M059J (cell line): ENCODE measurements at regions not wholly inside any gene's neighbourhood (a gene's known extent, or its start where the extent isn't known, plus 50 kb on each side); places are given as distances from the start of the nearest gene placed in this dataset.

Source experiments
- DNase-seq: peaks from one replicate; pipeline ENCODE4 v3.0.0-alpha.2; 2012; ENCODE audit warnings: low read depth

DNA sequence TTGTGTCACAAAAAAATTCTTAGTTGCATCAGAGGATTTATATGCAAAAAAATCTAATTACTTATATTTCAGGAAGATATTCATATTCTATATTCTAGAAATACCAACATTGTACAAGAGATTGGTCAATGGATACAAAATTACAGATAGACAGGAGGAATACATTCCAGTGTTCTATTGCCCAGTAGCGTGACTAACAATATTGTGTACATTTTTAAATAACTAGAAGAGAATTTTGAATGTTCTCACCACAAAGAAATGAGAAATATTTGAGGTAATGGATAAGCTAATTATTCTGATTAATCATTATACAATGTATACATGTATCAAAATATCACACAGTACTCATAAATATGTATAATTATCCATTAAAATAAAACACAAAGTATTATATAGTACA is 253.3 kb downstream of the IPMK start:
- DNase-seq, result no peak

DNA sequence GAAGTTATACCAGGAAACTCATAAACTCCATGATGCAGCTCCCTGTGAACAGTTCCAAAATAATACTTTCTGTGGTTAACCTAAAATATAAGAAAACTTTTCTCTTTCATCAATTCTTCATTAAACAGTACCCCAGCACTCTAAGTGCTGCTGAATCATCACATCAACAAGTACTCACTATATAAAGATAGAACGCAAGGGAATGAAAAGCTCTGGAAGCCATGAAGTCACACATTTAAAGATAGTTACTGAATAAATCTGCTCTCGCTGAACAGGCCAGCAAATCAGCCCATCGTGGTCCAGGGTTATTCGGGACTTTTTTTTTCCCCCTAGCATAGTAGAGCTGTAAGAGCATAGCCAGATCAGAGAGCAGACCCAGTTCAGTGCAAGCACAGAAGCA is 254.3 kb downstream of the IPMK start:
- no peak for DNase-seq

DNA sequence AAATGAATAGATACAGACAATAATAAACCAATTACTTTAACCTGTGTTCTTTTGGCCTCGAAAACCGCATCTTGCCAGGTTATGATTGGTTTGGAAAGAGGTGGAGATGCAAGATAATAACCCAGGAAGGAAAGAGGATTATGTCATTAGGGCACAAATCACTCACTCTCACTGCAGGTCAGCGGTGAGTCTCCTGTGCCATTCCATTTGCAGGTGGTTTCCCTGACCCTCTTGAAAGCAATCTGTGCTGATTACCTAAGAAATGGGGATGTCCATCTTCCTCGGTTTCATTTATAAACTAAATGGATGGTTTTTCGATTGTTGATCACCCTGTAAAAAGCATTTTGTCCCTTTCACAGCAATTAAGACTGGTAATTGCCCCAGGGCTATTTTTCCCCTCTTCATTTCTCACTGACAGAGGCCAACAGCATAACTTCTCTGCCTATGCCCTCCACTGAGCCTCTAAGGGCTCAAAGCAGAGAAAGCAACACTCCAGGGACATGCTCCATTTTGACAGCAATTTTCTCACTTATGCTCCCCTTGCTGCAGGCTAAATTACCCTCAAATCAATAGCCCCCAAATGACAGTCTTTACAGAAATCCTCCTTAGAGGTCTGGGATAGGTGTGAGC is 257.5 kb downstream of the IPMK start:
- DNase-seq, result no peak

DNA sequence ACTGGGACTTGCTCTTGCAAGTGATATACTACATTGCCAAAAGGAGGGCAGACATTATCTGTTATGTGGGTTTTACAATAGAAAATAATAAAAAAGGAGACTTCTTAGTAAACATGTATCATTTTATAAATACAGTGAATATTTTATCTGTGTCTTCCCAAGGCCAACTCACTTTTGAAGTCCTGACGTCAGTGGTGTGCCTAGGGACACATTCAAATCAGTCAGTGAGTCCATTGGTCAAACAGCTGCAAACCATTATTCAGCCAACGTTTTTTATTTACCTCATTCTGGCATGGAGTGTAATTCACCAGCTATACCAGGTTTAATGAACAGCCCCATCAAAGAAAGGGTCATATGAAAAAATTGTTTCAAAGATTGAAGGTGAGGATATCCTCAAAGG is 263.7 kb downstream of the IPMK start:
- no peak for DNase-seq

DNA sequence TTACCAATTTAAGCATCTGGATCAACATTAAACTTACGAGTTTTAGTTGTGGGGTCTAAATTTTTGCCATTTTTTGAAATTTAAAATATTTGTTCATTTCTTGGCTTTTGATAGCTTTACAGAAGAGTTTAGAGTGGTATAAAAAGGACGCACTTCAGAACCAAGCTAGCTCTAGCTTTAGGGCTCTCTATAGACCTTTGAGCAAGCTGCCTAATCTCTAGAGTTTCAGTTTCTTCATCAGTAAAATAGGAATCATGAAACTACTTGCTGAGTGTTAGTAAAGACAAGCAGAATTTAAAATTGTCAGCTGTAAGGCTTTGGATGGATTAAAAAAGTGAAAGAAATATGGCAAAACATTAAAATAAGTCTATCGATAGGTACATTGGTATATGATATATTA is 266.5 kb downstream of the IPMK start:
- no peak for DNase-seq

DNA sequence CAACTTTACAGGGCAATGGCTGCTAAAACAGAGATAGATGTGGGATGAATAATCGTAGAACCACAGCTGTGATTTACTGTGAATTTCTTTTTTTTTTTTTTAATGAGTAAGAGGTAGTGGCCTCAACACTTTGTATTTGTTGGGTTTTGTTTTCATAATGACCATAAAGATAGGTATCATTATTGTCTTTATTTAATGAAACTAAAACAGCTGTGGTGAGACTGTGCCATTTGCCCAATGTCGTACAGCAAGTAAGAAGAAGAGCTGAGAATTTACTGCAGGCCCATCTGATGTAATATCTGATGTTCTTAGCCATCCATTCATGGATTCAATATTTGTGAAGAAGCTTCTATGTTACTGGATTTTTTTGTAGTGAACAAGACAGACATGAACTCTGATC is 271.2 kb downstream of the IPMK start:
- no peak for DNase-seq

DNA sequence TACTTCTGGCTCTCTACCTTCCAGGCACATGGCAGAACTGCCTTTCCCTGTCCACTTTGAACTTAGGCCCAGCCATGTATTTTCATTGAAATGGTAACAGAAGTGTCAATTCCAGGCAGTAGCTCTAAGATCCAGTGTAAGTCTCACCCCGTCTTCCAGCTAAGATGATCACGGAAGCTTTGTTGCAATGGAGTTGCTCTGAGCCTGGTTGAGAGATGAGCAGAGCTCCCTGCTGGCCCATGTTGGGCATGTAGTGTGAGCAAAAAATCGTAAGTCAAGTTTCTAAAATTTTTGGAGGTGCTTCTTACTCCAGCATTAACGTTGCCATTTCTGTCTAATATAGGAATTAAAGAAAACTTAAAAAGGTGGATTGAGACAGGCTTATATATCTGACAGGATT is 274.4 kb downstream of the IPMK start:
- no peak for DNase-seq

DNA sequence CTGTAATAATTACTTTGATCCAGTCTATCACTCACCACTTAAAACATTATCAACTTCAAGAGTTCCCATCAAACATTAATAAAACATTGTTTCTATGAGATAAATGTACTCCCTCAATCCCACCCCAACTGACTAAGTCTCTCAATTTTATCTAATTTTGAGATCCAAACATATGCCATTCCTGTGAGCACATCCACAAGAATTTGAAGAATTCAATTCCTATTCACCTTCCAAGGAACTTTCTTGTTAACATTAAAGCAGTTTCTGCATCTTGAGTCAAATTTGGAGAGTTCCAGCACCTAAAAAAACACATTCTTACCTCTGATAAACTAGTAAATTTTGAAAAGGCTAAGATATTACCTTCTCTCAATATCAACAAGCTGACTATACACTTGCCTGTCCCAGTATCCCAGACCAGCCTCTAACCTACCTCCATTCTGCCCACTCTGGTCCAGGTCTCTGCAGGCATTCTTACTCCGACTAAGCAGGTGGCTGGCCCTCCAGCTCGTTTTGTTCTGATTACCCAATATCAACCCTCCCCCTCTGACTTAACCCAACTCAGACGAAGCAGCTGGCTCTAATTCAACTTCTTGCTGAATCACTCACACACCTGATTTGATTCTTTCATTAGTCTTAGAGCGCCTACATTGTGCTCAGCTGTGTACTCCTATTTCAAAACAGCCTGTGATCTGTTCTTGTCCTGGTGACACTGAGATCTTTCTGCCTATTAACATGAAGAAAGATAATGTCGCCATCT is 275.2 kb downstream of the IPMK start:
- DNase-seq, result peak; percentile 51

DNA sequence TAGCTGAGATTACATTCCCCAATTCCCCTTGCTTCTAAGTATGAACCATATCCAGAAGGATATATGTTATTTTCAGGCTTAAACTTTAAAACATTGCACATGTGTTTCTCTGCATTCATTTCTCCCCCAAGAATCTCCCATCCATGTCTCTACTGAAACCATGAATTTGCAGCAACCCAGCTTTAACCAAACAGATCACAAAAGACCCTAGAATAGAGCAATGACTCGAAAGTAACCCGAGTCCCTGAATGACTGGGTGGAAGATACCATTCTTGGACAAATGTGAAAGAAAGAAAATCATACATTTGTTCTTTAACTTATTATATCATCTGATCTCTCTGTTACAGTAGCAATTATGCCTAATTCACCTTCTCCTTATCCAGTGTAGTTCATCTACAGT is 278.7 kb downstream of the IPMK start:
- no peak for DNase-seq

DNA sequence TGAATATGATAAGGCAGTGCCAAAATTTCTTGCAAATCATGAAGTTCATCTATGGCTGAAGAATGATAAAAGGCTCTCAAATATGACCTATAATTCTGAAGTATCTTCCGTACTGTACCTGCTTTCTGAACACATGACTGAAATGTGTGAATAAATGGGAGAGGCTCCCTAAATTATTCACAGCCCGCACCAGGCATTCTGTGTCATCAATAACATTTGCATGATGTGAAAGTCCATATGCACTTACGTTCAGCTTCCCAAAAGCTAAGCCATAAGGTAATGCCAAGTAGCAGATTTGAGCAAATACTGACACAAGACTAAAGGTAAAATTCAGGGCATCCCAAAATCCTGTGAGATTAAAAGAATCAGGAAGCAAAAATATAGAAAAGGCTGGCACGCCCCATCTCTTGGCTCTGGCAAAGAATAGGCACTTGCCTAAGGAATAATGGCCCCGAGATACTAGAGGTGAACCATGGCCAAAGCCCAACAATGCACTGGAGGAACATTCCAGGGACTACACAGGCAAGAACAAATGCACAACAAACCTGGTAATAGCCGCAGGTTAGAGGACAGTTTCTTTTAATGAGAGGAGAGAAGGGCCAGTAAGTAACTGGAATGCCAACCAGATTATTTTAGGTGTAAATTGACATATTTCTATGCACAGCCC is 280.5 kb downstream of the IPMK start:
- DNase-seq, result no peak

DNA sequence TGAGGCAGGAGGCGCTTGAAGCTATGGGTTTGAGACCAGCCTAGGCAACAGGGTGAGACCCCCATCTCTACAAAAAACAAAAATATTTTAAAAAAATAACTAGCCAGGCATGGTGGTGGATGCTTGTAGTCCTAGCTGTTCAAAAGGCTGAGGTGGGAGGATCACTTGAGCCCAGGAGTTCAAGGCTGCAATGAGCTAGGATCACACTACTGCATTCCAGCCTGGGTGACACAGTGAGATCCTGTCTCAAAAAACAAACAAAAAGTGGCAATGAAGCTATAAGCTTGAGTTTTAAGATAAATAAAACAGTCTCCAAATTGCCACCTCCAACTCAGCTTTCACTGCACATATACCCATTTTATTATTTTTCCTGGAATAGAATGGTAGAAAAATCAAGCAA is 281.3 kb downstream of the IPMK start:
- DNase-seq, result no peak

DNA sequence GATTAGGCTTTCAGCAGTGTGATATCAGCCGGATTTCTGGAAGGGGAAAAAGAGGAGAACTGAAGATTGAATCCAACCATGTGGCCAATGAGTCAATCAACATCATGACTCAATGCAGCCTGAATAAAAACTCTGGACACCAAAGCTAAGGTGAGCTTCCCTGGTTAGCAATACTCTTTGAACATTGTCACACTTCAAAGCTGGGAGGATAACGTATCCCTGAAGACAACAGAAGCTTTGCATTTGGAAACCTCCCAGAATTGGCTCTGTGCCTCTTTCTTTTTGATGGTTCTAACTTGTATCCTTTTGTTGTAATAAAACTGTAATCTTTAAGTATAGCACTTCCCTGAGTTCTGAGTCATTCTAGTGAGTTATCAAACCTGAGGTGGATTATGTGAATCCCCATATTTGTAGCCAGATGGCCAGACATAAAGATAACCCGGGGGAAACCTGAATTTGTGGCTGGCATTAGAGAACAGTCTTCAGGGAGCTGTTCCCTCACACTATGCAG is 284.4 kb downstream of the IPMK start:
- peak; percentile 36 for DNase-seq

DNA sequence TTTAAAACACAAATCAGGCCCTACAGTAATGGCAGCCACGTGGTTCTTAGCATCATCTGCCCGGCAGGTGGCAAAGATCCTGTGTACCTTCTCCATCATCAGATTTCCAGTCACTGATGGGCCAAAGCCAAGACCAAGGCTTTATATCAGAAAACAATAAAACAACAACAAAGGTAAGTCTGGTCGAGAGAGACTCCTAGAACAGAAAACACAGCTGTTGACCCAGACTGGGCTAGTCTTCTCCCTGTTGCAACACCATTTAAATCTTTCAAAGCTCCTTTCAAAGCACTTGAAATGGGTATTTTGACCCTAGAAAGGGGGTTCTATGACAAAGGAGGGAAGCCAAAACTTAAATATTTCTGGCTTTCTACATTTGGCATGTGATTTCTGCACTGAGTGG is 285.6 kb downstream of the IPMK start:
- DNase-seq, result no peak

DNA sequence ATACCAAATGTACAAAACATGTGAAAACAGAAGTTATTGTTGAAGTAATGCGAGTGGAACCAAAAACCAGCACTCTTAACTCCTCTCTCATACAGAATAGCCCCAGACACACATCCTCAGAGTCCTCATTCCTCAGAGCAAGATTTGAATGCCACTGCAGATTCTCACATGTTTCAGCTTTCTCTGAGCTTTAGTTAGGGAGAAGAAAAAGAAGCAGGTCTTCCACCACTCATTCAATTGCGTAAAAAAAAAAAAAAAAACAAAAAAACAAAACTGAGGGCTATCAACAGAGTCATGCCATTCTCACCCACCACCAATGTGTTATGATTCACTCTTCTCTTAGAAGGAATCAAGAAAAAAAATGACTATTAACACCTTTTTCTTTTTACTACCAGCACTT is 287.7 kb downstream of the IPMK start:
- no peak for DNase-seq

DNA sequence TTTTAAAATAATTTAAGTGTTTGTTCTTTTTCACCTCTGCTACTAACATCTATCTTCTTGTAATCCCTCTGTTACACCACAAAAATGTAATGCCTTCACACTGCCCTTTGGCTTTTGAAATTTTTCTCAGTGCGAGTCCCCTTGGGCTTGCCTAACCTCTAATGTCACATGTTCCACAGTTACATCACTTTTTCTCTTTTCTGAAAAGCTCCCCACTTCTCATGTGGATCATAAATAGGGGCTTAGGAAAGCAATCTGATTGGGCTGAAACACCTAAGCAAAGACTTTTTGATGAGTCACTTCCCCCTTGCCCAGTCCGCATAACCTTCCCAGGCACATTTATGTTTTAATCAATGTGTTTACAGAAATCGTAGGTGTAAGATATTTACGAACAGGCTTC is 288.2 kb downstream of the IPMK start:
- DNase-seq, result peak; percentile 32

DNA sequence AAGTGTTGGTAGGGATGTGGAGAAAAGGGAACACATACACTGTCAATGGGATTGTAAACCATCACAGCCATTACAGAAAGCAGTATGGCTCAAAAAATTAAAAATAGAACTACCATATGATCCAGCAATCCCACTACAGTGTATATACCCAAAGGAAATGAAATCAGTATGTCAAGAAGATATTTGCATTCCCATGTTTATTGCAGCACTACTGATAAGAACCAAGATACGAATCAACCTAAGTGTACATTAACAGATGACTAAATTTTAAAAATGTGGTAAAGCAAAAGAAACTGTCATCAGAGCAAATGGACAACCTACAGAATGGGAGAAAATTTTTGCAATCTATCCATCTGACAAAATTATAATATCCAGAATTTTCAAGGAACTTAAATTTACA is 290.4 kb downstream of the IPMK start:
- DNase-seq, result no peak

DNA sequence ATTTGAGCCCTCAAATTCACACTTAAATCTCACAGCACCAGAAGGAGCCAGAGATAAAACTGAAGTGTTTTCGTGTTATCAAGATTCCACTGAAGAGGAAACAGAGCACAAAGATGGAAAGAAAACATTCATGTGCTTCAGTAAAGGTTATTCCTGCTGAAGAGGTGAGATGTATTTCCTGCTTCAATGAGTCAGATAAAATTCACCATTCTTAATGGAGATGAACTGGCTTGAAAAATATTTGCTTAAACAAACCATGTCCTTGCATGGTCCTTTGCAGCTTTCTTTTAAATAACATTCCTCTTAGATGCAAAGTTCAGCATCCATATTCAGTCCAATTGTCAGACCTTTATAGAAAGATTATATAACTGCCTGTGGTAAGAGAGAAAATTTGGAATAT is 294.2 kb downstream of the IPMK start:
- peak; percentile 32 for DNase-seq

DNA sequence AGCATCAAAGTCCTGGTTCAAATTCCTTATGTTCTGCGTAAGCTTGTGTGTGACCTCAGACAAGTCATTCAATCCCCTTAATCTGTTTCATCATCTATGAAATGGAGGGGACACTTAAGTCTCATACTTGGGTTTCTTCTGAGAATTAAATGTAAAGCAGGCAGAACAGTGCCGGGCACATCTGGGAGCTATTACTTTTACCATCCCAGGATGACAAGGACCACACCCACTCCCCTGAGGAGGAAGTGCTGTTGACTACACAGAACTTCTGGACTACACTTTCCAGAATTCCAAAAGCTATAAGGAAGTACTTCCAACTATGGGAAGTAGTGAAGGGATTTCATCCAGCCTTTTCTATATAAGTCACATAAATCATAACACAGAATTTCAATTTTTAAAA is 294.9 kb downstream of the IPMK start:
- DNase-seq, result no peak

DNA sequence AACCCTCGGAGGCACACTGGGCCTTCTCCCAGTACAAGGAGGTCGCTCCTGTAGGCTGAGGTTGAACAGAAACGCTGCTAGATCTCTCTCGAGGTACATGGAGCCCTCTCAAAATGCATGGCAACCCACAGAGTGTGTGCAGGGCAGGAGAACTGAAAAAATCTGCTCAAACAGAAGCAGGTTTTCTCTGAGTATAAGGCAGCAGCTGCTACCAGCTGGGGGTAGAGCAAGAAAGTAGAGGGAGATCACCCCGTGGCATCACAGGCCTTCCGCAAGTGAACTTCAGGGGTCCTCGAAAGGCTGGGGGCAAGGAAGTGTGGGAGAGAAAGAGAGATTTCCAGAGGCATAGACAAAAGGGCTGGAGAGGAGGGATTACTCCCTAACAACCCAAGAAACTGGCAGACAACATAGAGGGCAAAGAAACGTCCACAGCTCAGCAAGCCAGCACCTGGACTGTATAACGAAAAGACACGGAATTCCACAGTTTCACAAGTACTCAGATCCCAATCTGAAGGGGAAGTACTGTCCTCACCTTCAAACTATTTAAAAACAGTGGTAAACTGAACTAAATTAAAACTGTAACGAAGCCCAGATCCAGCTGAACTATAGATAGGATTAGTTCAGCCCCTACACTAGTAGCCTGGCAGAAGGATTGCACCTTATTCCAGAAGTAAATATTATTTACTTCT is 299.2 kb downstream of the IPMK start:
- DNase-seq, result no peak

DNA sequence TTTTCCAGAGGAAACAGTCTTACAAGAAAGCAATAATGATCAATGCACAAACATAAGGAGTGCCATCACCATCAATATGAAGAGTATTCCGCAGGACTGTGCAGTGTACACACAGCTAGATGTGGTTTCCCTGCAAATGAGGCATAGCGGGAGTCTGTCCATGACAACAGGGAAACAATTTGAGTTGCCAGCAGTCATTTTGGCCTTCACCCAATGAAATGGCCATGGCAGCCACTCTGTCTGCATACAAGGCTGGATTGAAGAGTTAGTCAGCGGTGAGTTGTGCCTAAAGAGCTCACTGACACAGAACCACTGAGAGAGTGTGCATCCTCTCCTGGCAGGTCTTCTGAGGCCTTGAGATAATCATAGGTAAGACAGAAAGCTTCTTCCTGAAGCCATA is 303.3 kb downstream of the IPMK start:
- DNase-seq, result peak; percentile 94

DNA sequence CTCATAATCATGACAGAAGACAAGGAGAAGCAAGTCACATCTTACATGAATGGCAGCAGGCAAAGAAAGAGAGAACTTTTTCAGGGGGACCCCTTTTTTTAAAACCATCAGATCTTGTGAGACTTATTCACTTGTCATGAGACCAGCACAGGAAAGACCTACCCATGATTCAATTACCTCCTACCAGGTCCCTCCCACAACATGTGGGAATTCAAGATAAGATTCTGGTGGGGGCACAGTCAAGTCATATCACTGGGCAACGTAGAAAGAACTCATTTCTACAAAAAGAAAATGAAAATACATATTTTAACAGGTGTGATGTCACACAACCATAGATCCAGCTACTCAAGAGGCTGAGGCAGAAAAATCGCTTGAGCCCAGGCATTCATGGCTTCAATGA is 304.1 kb downstream of the IPMK start:
- no peak for DNase-seq

DNA sequence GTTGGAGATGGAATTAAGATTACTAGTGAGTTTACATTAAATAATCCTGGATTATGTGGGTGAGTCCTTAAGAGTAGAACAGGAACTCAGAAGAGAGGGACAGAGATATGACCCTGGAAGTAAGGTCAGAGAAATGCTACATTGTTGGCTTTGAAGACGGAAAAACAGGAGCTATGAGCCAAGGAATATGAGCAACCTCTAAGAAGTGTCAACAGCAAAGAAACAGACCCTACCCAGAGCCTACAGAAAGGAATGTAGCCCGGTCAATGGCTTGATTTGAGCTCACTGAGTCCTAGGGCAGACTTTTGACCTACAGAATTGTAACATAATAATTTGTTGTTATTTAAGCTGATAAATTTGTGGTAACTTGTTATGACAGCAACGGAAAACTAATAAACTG is 304.9 kb downstream of the IPMK start:
- DNase-seq, result no peak

DNA sequence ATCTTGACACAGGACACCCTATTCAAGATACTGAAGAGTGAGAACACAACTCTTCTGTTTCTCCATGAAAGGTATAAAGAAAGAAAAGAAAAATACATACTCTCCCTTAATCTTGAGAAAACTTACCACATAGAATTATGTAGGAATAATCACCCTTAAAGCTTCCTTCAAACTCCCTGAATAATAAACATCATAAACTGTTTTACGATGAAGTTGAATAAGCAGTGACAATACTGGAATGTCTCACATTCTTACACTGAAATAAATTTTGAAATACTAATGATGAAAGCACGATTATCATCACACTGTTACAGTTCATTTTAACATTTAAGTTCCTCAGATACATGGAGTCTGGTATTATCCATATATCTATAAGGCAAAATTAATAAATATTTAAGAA is 306.2 kb downstream of the IPMK start:
- DNase-seq, result no peak
